ENCODE measurements at regions not wholly inside any gene's neighbourhood (a gene's known extent, or its start where the extent isn't known, plus 50 kb on each side); places are given as distances from the start of the nearest gene placed in this dataset.
"Not testable (repeated sequence)": the region's sequence is repeated elsewhere in the genome, so short reads cannot be mapped to it uniquely, and the experiment has no call there.

- not testable (repeated sequence) for TF ChIP-seq NCOR1 (IDR thresholded peaks at IDR 0.05); ZNF507 (tag; conservative IDR thresholded peaks at IDR 0.05); ATF4 (CRISPR knock-in tag; IDR thresholded peaks at IDR 0.05); ESRRA (IDR thresholded peaks at IDR 0.05; ENCODE audit: borderline replicate concordance, low read depth); HLTF (IDR thresholded peaks at IDR 0.05); TEAD2 (tag; IDR thresholded peaks at IDR 0.05); POLR2G (IDR thresholded peaks at IDR 0.05; ENCODE audit: low read depth, low read length); ATF1 (CRISPR knock-in tag; IDR thresholded peaks at IDR 0.05); ATF1 (tag; IDR thresholded peaks at IDR 0.05); RAD21 (CRISPR knock-in tag; conservative IDR thresholded peaks at IDR 0.05 in 1 of 2, IDR thresholded peaks at IDR 0.05 in 1 of 2); FOXK1 (CRISPR knock-in tag; IDR thresholded peaks at IDR 0.05; ENCODE audit: borderline replicate concordance); CTCF (IDR thresholded peaks at IDR 0.05 in 2 of 3, conservative IDR thresholded peaks at IDR 0.05 in 1 of 3; ENCODE audit: insufficient read depth in 2 of 3, low read depth in 1 of 3, low read length in 3 of 3); SPI1 (IDR thresholded peaks at IDR 0.05; ENCODE audit: borderline replicate concordance, low read depth, low read length); MAZ (CRISPR knock-in tag; conservative IDR thresholded peaks at IDR 0.05 in 1 of 2, IDR thresholded peaks at IDR 0.05 in 1 of 2); PPARD (CRISPR knock-in tag; IDR thresholded peaks at IDR 0.05)
These were observed 225.1 kb upstream of the ANKH start for GRCh38 chr5:15096686-15097085.

Measured in K562 (cell line).